ENCODE measurements at regions not wholly inside any gene's neighbourhood (a gene's known extent, or its start where the extent isn't known, plus 50 kb on each side); places are given as distances from the start of the nearest gene placed in this dataset.

DNA sequence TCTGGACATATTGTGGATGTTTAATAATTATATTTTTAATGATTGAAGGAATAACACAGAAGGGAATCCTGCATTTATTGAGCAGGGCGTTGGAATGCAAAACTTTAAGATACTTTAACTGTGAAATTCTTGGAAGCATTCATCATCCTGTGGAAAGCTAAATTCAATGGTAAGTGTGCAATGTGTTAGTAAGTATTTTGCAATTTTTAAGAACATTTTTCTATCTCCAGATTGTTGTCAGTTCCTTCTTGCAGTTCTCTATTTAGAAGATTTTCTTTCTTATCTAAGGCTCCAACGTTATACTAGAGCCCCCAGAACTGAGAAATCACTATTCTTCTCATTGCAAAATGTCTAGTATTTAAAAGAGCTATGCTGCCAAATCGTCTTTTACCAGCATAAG is 132.2 kb upstream of the TSC22D2 start:
- no peak overlapping the region for H4K5ac ChIP-seq (ENCODE audit: insufficient read length, low read depth, low read length)
- no peak overlapping the region for H3K56ac ChIP-seq (replicated peaks; ENCODE audit: insufficient read length, low read depth, low read length)
- WGBS, 2 experiments (ENCODE audit: extremely low coverage in 1 of 2, insufficient coverage in 1 of 2, insufficient read length in 1 of 2, insufficient replicate concordance in 2 of 2, low coverage in 1 of 2, low lambda C conversion rate in 2 of 2, missing lambda C conversion rate in 1 of 2): 80% methylated on average over 3 of the region's 3 CpGs; no CpG with 5 or more reads in 1 of the 2 experiments
- H3K18ac ChIP-seq (ENCODE audit: extremely low read depth, low read length): no peak overlapping the region
- H3K9ac ChIP-seq (replicated peaks in 1 of 4; ENCODE audit: extremely low read depth in 1 of 4, low read depth in 3 of 4, low read length in 3 of 4): no peak overlapping the region
- no peak overlapping the region for H3K14ac ChIP-seq (ENCODE audit: insufficient read length)
- H4K8ac ChIP-seq (ENCODE audit: extremely low read depth, insufficient read depth, low read length): no peak overlapping the region
- H3K27ac ChIP-seq (ENCODE audit: low read depth, low read length): no peak overlapping the region
- ChIA-PET POLR2A (ENCODE audit: partially characterized antibody) (no interaction called here), CTCF (ENCODE audit: partially characterized antibody) (interaction anchor here (0.7 to 2.0 kb wide), 4 partner anchors 16 to 219 kb away, joined by 3 to 5 read pairs (median 4); no protein-coding TSS in a partner anchor)
- H4K91ac ChIP-seq (replicated peaks; ENCODE audit: insufficient read length, low read length): no peak overlapping the region
- H3K79me1 ChIP-seq (ENCODE audit: low read depth, low read length): no peaks in the 10 kb centered on the region
- DNase-seq (ENCODE audit: low read depth in 1 of 2, low spot score in 2 of 2): no peak
- no peak overlapping the region for H3K4me3 ChIP-seq (ENCODE audit: extremely low read depth in 1 of 4, insufficient read depth in 2 of 4, low read depth in 3 of 4, low read length in 4 of 4)
- no peak for FAIRE-seq
- no peaks in the 10 kb centered on the region for H3K27me3 ChIP-seq (replicated peaks in 1 of 4; ENCODE audit: control insufficient read depth in 3 of 4, extremely low read depth in 1 of 4, insufficient read depth in 3 of 4, low read length in 3 of 4)
- no peak overlapping the region for H2AK5ac ChIP-seq (ENCODE audit: low read depth, low read length)
- no peaks in the 10 kb centered on the region for H4K20me1 ChIP-seq (replicated peaks in 1 of 2; ENCODE audit: control insufficient read depth in 1 of 2, insufficient read depth in 2 of 2, low read length in 2 of 2)
- no peak overlapping the region for H2AFZ ChIP-seq (ENCODE audit: low read length)
- H3K4me2 ChIP-seq (ENCODE audit: insufficient read depth in 1 of 2, low read depth in 2 of 2, low read length in 2 of 2): no peak overlapping the region
- H3K23me2 ChIP-seq (ENCODE audit: low read depth, low read length): no peaks in the 10 kb centered on the region
- no peaks in the 10 kb centered on the region for H3K79me2 ChIP-seq (ENCODE audit: control insufficient read depth in 1 of 2, insufficient read depth in 2 of 2, low read length in 2 of 2)
- H3K4me1 ChIP-seq (replicated peaks in 1 of 4; ENCODE audit: control insufficient read depth in 3 of 4, insufficient read depth in 4 of 4, low read length in 3 of 4): peaks cover 0 to 3% (median 0%) of the 10 kb centered on the region in 4 experiments; a peak in 3 of 7 replicates
- no peak overlapping the region for H2BK15ac ChIP-seq (ENCODE audit: low read length)
- H3K23ac ChIP-seq (ENCODE audit: insufficient read length): no peak overlapping the region
- no peak overlapping the region for H3K4ac ChIP-seq (replicated peaks; ENCODE audit: insufficient read length, low read depth, low read length)
- TF ChIP-seq PHF8 (conservative IDR thresholded peaks at IDR 0.05; ENCODE audit: low read depth, low read length): no peak
- TF ChIP-seq SUZ12 (IDR thresholded peaks at IDR 0.05; ENCODE audit: low read length): no peak
- no peak for TF ChIP-seq CBX8 (IDR thresholded peaks at IDR 0.05; ENCODE audit: borderline replicate concordance, low read depth, low read length)
- no peak for TF ChIP-seq SP2 (IDR thresholded peaks at IDR 0.05; ENCODE audit: low read length)
- no peak for TF ChIP-seq TEAD4 (IDR thresholded peaks at IDR 0.05; ENCODE audit: low read depth, low read length)
- no peak for TF ChIP-seq GTF2F1 (IDR thresholded peaks at IDR 0.05; ENCODE audit: borderline replicate concordance, low read depth, low read length)
- TF ChIP-seq SP4 (IDR thresholded peaks at IDR 0.05; ENCODE audit: low read length): no peak
- no peak for TF ChIP-seq RNF2 (IDR thresholded peaks at IDR 0.05; ENCODE audit: borderline replicate concordance, low read depth, low read length, missing control alignments, poor library complexity, severe bottlenecking)
- TF ChIP-seq MAFK (IDR thresholded peaks at IDR 0.05; ENCODE audit: low read depth, low read length): no peak
- no peak for TF ChIP-seq YY1 (IDR thresholded peaks at IDR 0.05; ENCODE audit: low read depth, low read length)
- TF ChIP-seq, protein P1, sequence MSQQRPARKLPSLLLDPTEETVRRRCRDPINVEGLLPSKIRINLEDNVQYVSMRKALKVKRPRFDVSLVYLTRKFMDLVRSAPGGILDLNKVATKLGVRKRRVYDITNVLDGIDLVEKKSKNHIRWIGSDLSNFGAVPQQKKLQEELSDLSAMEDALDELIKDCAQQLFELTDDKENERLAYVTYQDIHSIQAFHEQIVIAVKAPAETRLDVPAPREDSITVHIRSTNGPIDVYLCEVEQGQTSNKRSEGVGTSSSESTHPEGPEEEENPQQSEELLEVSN (IDR thresholded peaks at IDR 0.05): no peak
- no peaks in the 10 kb centered on the region for H3K9me3 ChIP-seq (ENCODE audit: insufficient read depth in 2 of 2, low read depth in 1 of 2, low read length in 1 of 2)
- H2BK20ac ChIP-seq (ENCODE audit: low read length): no peak overlapping the region
- no peak overlapping the region for H2BK120ac ChIP-seq (replicated peaks; ENCODE audit: low read depth, low read length)
- H3K36me3 ChIP-seq (ENCODE audit: control insufficient read depth in 2 of 4, insufficient read depth in 4 of 4, low read length in 3 of 4): no peaks in the 10 kb centered on the region
- H2BK5ac ChIP-seq (ENCODE audit: low read depth, low read length): no peak overlapping the region
- no peak overlapping the region for H2BK12ac ChIP-seq (ENCODE audit: low read depth, low read length)
